Activated naive CD4-positive, alpha-beta T cell treated with anti-CD3 and anti-CD28 coated beads, Interleukin-2, amount 10 ng/mL, durations not matched to agents 7 days and 5 days (primary cell): ENCODE measurements at regions not wholly inside any gene's neighbourhood (a gene's known extent, or its start where the extent isn't known, plus 50 kb on each side); places are given as distances from the start of the nearest gene placed in this dataset.

Source experiments
- CTCF ChIA-PET: fragments of 350-600 bp; sonication (Branson Sonifier 250); formaldehyde crosslinking; loops from one replicate; lab custom pipeline; 2021; ENCODE audit warnings: antibody characterized with exemption; lab: Charles Lee
- DNase-seq: peaks from one replicate; pipeline ENCODE4 v3.0.0-alpha.2; 2020
- H3K27ac Mint-ChIP-seq: one replicate; pipeline ENCODE4 v1.8.0; 2021; ENCODE audit warnings: mild to moderate bottlenecking, moderate library complexity, mixed read lengths
- H3K27me3 Mint-ChIP-seq: one replicate; pipeline ENCODE4 v1.8.0; 2021; ENCODE audit warnings: mild to moderate bottlenecking, mixed read lengths
- H3K36me3 Mint-ChIP-seq: one replicate; pipeline ENCODE4 v1.8.0; 2021; ENCODE audit warnings: mixed read lengths
- H3K4me1 Mint-ChIP-seq: one replicate; pipeline ENCODE4 v1.8.0; 2021; ENCODE audit warnings: mixed read lengths
- H3K4me3 Mint-ChIP-seq: one replicate; pipeline ENCODE4 v1.8.0; 2021; ENCODE audit warnings: mild to moderate bottlenecking, moderate library complexity, mixed read lengths
- H3K9me3 Mint-ChIP-seq: one replicate; pipeline ENCODE4 v1.8.0; 2021; ENCODE audit warnings: mixed read lengths

- CTCF ChIA-PET = no interaction called here
- H3K36me3 Mint-ChIP-seq = no peaks in the 10 kb centered on the region
Observed at GRCh38 chr6:113288409-113288808, 568.7 kb upstream of the MARCKS start.

DNA sequence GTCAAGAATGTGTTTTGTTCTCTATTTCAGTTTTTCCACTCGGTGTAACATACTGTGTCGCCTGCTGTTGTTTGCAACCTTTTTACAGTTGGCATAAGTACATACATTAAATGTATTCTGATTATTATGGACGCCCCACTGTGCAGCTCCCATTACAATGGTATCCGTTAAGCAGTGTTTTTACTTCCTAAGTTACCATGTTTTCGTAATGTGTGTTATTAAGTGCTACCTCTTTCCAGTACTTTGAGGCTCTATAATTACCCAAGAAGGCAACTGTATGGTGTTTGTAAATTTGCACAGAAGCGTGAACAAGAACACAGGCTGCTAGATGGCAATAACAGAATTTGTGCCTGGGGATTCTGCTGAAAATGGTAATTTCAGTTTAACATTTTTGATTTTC is 568.0 kb upstream of the MARCKS start:
- no peak overlapping the region for H3K27ac Mint-ChIP-seq
- no peaks in the 10 kb centered on the region for H3K9me3 Mint-ChIP-seq
- H3K4me3 Mint-ChIP-seq = no peak overlapping the region
- H3K27me3 Mint-ChIP-seq = no peaks in the 10 kb centered on the region
- CTCF ChIA-PET = no interaction called here
- no peaks in the 10 kb centered on the region for H3K4me1 Mint-ChIP-seq
- no peak for DNase-seq
- H3K36me3 Mint-ChIP-seq = no peaks in the 10 kb centered on the region

More at GRCh38 chr6:113288409-113288808, 568.7 kb upstream of the MARCKS start:
- H3K4me3 Mint-ChIP-seq = no peak overlapping the region
- H3K27me3 Mint-ChIP-seq = no peaks in the 10 kb centered on the region
- DNase-seq = no peak
- no peaks in the 10 kb centered on the region for H3K9me3 Mint-ChIP-seq
- H3K27ac Mint-ChIP-seq = no peak overlapping the region
- no peaks in the 10 kb centered on the region for H3K4me1 Mint-ChIP-seq

GRCh38 chr6:113290684-113291083 is 566.5 kb upstream of the MARCKS start:
- CTCF ChIA-PET = no interaction called here
- H3K4me1 Mint-ChIP-seq = no peaks in the 10 kb centered on the region
- H3K4me3 Mint-ChIP-seq = no peak overlapping the region
- no peak overlapping the region for H3K27ac Mint-ChIP-seq
- no peaks in the 10 kb centered on the region for H3K9me3 Mint-ChIP-seq
- no peak for DNase-seq
- no peaks in the 10 kb centered on the region for H3K27me3 Mint-ChIP-seq
- H3K36me3 Mint-ChIP-seq = no peaks in the 10 kb centered on the region

DNA sequence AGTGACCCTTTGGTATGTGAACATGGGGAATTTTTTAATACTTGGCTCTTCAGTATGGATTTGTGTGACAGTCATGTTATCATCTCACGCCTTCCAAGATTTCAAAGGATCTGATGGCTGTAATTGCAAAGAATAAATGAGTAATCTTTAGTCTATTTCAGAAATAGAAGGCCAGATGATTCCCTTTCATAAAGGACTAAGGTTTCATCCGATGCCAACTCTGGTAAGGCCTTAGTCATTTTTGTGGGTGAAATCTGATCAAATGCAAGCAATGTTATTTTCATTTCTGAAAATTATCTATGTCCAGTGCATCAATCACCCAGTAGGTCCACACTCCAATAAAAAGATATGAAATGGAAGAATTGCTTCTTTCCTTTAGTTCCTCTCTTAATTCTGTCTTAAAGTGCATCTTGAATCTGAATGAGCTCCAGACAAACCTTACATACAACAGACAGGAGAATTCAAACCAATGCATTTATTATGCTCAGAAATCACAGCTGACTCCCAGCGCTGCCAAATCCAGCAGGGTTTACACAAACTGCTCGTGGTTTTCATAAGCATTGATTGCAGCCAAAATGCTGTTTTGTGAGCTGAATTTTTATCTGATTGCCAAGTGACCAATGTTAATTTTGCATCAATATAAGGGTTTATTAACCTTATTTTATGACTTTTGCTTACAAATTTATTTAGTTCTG is 565.2 kb upstream of the MARCKS start:
- Mint-ChIP-seq H3K9me3 (no peaks in the 10 kb centered on the region), H3K36me3 (no peaks in the 10 kb centered on the region)
- no peak for DNase-seq

GRCh38 chr6:113292646-113293422 is 564.3 kb upstream of the MARCKS start:
- no peak for DNase-seq
- Mint-ChIP-seq H3K27ac (no peak overlapping the region), H3K9me3 (no peaks in the 10 kb centered on the region), H3K36me3 (no peaks in the 10 kb centered on the region), H3K27me3 (no peaks in the 10 kb centered on the region), H3K4me3 (no peak overlapping the region), H3K4me1 (no peaks in the 10 kb centered on the region)
- CTCF ChIA-PET = no interaction called here

More for the DNA sequence above, 565.2 kb upstream of the MARCKS start:
- H3K27me3 Mint-ChIP-seq = no peaks in the 10 kb centered on the region
- CTCF ChIA-PET = no interaction called here
- H3K27ac Mint-ChIP-seq = no peak overlapping the region
- no peak overlapping the region for H3K4me3 Mint-ChIP-seq
- no peaks in the 10 kb centered on the region for H3K4me1 Mint-ChIP-seq

GRCh38 chr6:113293423-113293740 is 563.8 kb upstream of the MARCKS start:
- H3K9me3 Mint-ChIP-seq = no peaks in the 10 kb centered on the region
- DNase-seq = no peak
- no peaks in the 10 kb centered on the region for H3K36me3 Mint-ChIP-seq
- H3K27ac Mint-ChIP-seq = no peak overlapping the region
- no peak overlapping the region for H3K4me3 Mint-ChIP-seq
- no peaks in the 10 kb centered on the region for H3K4me1 Mint-ChIP-seq
- CTCF ChIA-PET = no interaction called here
- H3K27me3 Mint-ChIP-seq = no peaks in the 10 kb centered on the region

DNA sequence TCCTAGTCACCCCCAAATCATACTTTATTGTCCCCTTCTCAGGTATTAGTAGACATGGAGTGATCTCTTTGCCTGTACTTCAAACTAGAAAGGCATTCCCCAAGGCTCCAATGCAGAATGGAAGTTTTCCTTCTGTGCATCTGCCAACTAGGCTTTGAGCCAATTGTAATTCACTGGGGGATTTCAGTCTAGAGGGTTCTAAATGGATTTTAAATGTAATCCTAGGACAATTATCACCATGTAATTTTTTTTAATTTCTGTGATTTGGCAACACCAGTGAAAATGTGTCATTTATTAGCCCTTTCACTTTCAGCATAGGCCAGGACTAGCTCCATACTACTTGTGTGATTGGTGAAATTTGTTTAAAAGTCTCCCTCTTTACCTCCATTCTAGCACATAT is 557.6 kb upstream of the MARCKS start:
- DNase-seq = no peak
- H3K36me3 Mint-ChIP-seq = no peaks in the 10 kb centered on the region
- CTCF ChIA-PET = no interaction called here
- H3K4me1 Mint-ChIP-seq = no peaks in the 10 kb centered on the region
- no peaks in the 10 kb centered on the region for H3K27me3 Mint-ChIP-seq
- no peak overlapping the region for H3K4me3 Mint-ChIP-seq
- H3K9me3 Mint-ChIP-seq = no peaks in the 10 kb centered on the region
- no peak overlapping the region for H3K27ac Mint-ChIP-seq

GRCh38 chr6:113301651-113302050 is 555.5 kb upstream of the MARCKS start:
- Mint-ChIP-seq H3K36me3 (no peaks in the 10 kb centered on the region), H3K4me1 (no peaks in the 10 kb centered on the region), H3K27me3 (no peaks in the 10 kb centered on the region), H3K27ac (no peak overlapping the region), H3K4me3 (no peak overlapping the region), H3K9me3 (no peaks in the 10 kb centered on the region)
- DNase-seq = no peak
- CTCF ChIA-PET = interaction anchor here (0.6 kb wide), 1 partner anchor 254 kb away, joined by 5 read pairs; no protein-coding TSS in a partner anchor

DNA sequence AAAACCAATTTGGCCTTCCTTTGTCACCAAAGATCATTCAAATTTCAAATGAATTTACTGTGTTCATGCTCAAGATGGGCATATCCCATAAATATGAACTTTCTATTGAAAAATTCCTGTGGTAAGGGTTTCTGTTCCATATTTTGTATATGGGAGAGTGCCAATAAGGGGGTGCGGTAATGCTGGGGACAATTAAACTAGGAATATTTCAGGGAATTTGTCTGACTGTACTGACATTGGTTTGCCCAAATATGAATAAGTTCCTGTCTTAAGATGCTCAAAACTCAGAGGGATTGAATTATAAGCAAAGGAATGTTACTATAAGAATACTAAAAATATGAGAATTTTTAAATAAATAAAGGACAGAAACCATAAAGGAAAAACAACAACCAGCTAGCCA is 553.0 kb upstream of the MARCKS start:
- H3K36me3 Mint-ChIP-seq = no peaks in the 10 kb centered on the region
- no peaks in the 10 kb centered on the region for H3K27me3 Mint-ChIP-seq
- CTCF ChIA-PET = no interaction called here
- no peaks in the 10 kb centered on the region for H3K4me1 Mint-ChIP-seq
- H3K4me3 Mint-ChIP-seq = no peak overlapping the region
- H3K27ac Mint-ChIP-seq = no peak overlapping the region
- no peak for DNase-seq
- H3K9me3 Mint-ChIP-seq = no peaks in the 10 kb centered on the region

- DNase-seq = peak; percentile 58
- no peaks in the 10 kb centered on the region for H3K4me1 Mint-ChIP-seq
- H3K27ac Mint-ChIP-seq = no peak overlapping the region
- H3K4me3 Mint-ChIP-seq = no peak overlapping the region
- no peaks in the 10 kb centered on the region for H3K27me3 Mint-ChIP-seq
- H3K36me3 Mint-ChIP-seq = no peaks in the 10 kb centered on the region
- no peaks in the 10 kb centered on the region for H3K9me3 Mint-ChIP-seq
- CTCF ChIA-PET = interaction anchor here (0.6 to 2.2 kb wide), 6 partner anchors 14 to 912 kb away, joined by 3 to 16 read pairs (median 4); no protein-coding TSS in a partner anchor
Observed at GRCh38 chr6:113306552-113307145, 550.5 kb upstream of the MARCKS start.

- H3K36me3 Mint-ChIP-seq = no peaks in the 10 kb centered on the region
- H3K4me1 Mint-ChIP-seq = no peaks in the 10 kb centered on the region
- H3K9me3 Mint-ChIP-seq = no peaks in the 10 kb centered on the region
- no peak overlapping the region for H3K27ac Mint-ChIP-seq
- DNase-seq = no peak
- H3K4me3 Mint-ChIP-seq = no peak overlapping the region
- H3K27me3 Mint-ChIP-seq = peaks cover 4% of the 10 kb centered on the region
- CTCF ChIA-PET = no interaction called here
Observed at GRCh38 chr6:113308266-113308665, 548.9 kb upstream of the MARCKS start.

DNA sequence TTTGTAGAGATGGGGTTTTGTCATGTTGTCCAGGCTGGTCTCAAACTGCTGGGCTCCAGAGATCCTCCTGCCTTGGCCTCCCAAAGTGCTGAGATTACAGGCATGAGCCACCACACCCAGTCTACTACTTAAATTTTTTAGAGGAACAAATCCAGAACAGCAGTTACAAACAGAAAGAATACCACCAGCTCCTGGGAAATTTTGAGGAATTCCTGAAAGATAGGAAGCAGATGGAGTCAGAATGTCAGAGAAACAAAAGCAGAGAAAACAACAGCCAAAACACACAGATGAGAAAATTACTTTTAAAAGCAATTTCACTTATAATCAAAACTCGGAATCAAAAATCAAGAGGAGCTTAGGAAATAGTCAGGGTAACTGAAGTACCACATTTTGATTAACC is 543.3 kb upstream of the MARCKS start:
- H3K4me3 Mint-ChIP-seq = no peak overlapping the region
- H3K36me3 Mint-ChIP-seq = no peaks in the 10 kb centered on the region
- CTCF ChIA-PET = no interaction called here
- no peaks in the 10 kb centered on the region for H3K4me1 Mint-ChIP-seq
- DNase-seq = no peak
- no peaks in the 10 kb centered on the region for H3K9me3 Mint-ChIP-seq
- H3K27me3 Mint-ChIP-seq = peaks cover 4% of the 10 kb centered on the region
- H3K27ac Mint-ChIP-seq = no peak overlapping the region

DNA sequence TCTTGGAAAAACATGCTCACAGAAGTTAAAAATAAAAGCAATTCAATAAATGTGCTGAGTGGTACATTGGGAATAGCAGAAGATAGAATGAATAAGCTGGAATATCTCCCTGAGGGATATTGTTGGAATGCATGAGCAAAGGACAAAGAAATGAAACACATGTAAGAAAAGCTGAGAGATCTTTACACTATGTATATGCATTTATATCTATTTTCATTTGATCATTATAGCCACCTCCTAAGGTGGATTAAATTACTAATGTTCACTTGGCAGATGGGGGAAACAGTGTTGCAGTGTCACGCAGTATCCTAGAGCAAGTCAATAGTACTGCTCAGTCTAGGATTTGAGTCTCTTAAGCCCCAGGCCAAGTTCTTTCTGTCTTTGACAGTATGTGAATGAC is 542.0 kb upstream of the MARCKS start:
- Mint-ChIP-seq H3K4me1 (no peaks in the 10 kb centered on the region), H3K27me3 (peaks cover 4% of the 10 kb centered on the region), H3K27ac (no peak overlapping the region), H3K9me3 (no peaks in the 10 kb centered on the region), H3K36me3 (no peaks in the 10 kb centered on the region), H3K4me3 (no peak overlapping the region)
- DNase-seq = no peak
- CTCF ChIA-PET = no interaction called here

DNA sequence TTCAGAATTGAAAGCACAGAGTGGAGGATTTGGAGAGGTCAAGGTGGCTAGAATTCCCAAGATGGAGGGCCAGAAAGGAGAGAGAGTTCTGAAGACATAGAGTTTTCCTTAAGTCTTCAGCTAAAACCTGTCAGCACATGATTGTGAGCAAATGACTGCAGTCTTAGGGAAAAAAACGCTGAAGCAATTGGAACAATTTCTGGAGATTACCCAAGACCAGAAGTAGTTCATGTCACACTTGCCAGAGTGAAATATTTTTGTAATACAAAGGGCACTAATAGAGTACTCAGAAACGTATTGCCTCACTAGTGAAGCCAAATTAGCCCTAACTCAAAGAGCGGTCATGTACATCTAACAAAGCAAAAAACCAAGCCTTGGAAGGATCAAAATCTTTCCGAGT is 541.3 kb upstream of the MARCKS start:
- Mint-ChIP-seq H3K4me3 (no peak overlapping the region), H3K27me3 (peaks cover 4% of the 10 kb centered on the region), H3K36me3 (no peaks in the 10 kb centered on the region), H3K9me3 (no peaks in the 10 kb centered on the region), H3K27ac (no peak overlapping the region), H3K4me1 (no peaks in the 10 kb centered on the region)
- CTCF ChIA-PET = no interaction called here
- no peak for DNase-seq

DNA sequence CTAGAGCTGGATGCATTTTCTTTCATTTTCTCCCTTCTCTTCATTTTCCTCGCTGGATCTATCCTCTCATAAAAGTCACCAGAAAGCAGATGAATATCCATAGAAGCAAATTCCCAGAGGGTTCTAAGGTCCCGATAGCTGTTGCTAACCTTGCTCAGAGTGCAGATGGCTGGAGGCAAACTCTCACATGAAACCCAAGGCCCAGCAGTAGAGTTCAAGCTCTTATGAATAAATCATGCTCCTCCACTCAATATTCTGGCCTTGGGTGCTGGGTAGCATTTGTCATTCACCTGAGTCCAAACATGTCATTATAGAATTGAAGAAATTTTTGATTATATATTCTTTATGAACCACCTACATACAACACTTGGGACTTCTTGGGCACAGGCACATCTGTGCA is 539.7 kb upstream of the MARCKS start:
- Mint-ChIP-seq H3K4me1 (no peaks in the 10 kb centered on the region), H3K4me3 (no peak overlapping the region), H3K27me3 (peaks cover 1% of the 10 kb centered on the region), H3K27ac (no peak overlapping the region), H3K9me3 (no peaks in the 10 kb centered on the region), H3K36me3 (no peaks in the 10 kb centered on the region)
- no peak for DNase-seq
- CTCF ChIA-PET = no interaction called here
